ENCODE measurements at regions not wholly inside any gene's neighbourhood (a gene's known extent, or its start where the extent isn't known, plus 50 kb on each side); places are given as distances from the start of the nearest gene placed in this dataset.

DNA sequence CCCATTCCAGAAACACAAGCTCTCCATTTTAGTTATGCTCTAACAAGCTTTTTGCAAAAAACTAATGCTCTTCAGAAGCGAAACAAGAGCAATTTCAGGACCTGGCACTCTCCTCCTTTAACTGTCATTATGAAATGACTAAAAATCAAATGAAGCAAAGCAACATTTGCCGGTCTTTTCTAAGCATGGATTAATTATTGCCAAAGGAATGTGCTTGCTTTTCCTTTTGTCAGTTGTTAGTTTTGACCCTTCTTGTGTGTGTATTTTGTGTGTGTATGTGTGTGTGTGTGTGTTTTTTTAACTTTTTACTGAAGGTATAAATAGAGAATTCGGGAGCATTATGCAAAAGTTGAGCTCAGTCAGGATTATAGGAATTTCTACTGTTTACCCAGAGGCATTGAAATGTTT lies 509.1 kb downstream of the TUSC7 start:
- H3K4me1 ChIP-seq (ENCODE audit: control insufficient read depth in 1 of 2, insufficient read depth in 2 of 2, low read length in 2 of 2): no peaks in the 10 kb centered on the region
- H3K36me3 ChIP-seq (ENCODE audit: control insufficient read depth in 1 of 2, insufficient read depth in 2 of 2, low read length in 2 of 2): no peaks in the 10 kb centered on the region
- H3K27me3 ChIP-seq (ENCODE audit: control insufficient read depth in 1 of 2, insufficient read depth in 2 of 2, low read length in 2 of 2): no peaks in the 10 kb centered on the region
- H3K4me3 ChIP-seq (ENCODE audit: low read depth in 1 of 2, low read length in 2 of 2): no peak overlapping the region
- H3K9ac ChIP-seq (ENCODE audit: low read depth in 1 of 2, low read length in 2 of 2): no peak overlapping the region
- no peaks in the 10 kb centered on the region for H3K9me3 ChIP-seq (ENCODE audit: control insufficient read depth in 1 of 2, low read length in 2 of 2)
- H3K27ac ChIP-seq (ENCODE audit: low read depth, low read length): no peak overlapping the region

DNA sequence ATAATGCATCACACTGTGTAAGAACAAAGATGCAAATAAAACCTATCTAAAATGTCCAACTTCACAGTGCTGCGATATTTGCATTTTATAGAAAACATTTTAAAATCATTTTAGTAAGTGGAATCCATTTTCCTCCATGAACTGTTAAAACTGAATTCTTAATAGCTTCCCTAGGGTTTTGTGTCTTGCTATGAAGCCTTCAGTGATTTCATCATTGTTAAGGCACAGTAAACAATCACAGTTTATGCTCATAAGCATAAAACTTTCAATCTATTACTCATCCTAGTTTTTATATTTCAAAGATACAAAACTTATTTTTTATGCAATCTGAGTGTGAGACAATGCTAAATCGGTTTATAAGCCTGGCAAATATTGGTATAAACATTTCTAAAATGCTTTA lies 509.7 kb downstream of the TUSC7 start:
- H3K9ac ChIP-seq (ENCODE audit: low read depth in 1 of 2, low read length in 2 of 2): no peak overlapping the region
- no peak overlapping the region for H3K27ac ChIP-seq (ENCODE audit: low read depth, low read length)
- H3K4me3 ChIP-seq (ENCODE audit: low read depth in 1 of 2, low read length in 2 of 2): no peak overlapping the region
- no peaks in the 10 kb centered on the region for H3K9me3 ChIP-seq (ENCODE audit: control insufficient read depth in 1 of 2, low read length in 2 of 2)
- H3K36me3 ChIP-seq (ENCODE audit: control insufficient read depth in 1 of 2, insufficient read depth in 2 of 2, low read length in 2 of 2): no peaks in the 10 kb centered on the region
- H3K27me3 ChIP-seq (ENCODE audit: control insufficient read depth in 1 of 2, insufficient read depth in 2 of 2, low read length in 2 of 2): no peaks in the 10 kb centered on the region
- H3K4me1 ChIP-seq (ENCODE audit: control insufficient read depth in 1 of 2, insufficient read depth in 2 of 2, low read length in 2 of 2): no peaks in the 10 kb centered on the region

DNA sequence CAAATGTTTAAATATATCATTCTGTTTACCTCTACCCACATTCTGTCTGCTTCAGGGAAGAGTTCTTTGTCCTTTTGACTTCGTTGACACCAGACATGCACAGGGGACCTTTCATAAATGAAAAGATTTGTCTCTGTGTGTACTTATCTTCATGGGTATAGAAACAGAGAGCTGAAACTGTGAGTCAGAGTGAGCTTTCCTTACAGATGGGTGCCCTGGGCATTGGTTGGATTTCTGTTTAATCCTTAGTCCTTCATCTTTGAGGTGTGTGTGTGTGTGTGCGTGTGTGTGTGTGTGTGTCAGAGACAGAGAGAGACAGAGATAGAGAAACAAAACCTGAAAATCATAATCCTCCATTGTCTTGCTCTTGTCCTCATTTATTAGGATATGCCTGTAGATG lies 517.4 kb downstream of the TUSC7 start:
- H3K9me3 ChIP-seq (ENCODE audit: control insufficient read depth in 1 of 2, low read length in 2 of 2): no peaks in the 10 kb centered on the region
- no peak overlapping the region for H3K9ac ChIP-seq (ENCODE audit: low read depth in 1 of 2, low read length in 2 of 2)
- H3K27ac ChIP-seq (ENCODE audit: low read depth, low read length): no peak overlapping the region
- no peaks in the 10 kb centered on the region for H3K36me3 ChIP-seq (ENCODE audit: control insufficient read depth in 1 of 2, insufficient read depth in 2 of 2, low read length in 2 of 2)
- no peak overlapping the region for H3K4me3 ChIP-seq (ENCODE audit: low read depth in 1 of 2, low read length in 2 of 2)
- no peaks in the 10 kb centered on the region for H3K27me3 ChIP-seq (ENCODE audit: control insufficient read depth in 1 of 2, insufficient read depth in 2 of 2, low read length in 2 of 2)
- no peaks in the 10 kb centered on the region for H3K4me1 ChIP-seq (ENCODE audit: control insufficient read depth in 1 of 2, insufficient read depth in 2 of 2, low read length in 2 of 2)

DNA sequence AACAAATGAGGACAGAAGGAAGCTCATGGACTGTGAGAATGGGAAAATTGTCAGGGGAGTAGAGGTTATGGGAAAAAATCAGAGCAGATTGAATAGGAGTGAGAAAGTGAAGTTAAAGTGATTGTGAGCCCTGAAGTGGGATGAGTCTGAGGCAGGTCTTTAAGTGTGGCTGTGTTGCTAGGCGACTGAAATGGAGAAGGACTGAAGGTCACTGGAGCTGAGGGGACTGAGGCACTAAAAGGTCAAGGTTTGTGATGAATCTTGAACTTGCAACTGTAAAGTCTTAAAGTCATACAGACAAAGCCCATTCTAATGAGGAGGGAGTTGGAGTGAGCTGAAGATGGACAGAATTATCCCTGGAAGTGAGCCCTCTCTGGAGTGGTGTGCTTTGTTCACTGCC lies 518.9 kb downstream of the TUSC7 start:
- H3K9ac ChIP-seq (ENCODE audit: low read depth in 1 of 2, low read length in 2 of 2): no peak overlapping the region
- no peak overlapping the region for H3K27ac ChIP-seq (ENCODE audit: low read depth, low read length)
- no peaks in the 10 kb centered on the region for H3K4me1 ChIP-seq (ENCODE audit: control insufficient read depth in 1 of 2, insufficient read depth in 2 of 2, low read length in 2 of 2)
- no peaks in the 10 kb centered on the region for H3K36me3 ChIP-seq (ENCODE audit: control insufficient read depth in 1 of 2, insufficient read depth in 2 of 2, low read length in 2 of 2)
- H3K9me3 ChIP-seq (ENCODE audit: control insufficient read depth in 1 of 2, low read length in 2 of 2): no peaks in the 10 kb centered on the region
- no peaks in the 10 kb centered on the region for H3K27me3 ChIP-seq (ENCODE audit: control insufficient read depth in 1 of 2, insufficient read depth in 2 of 2, low read length in 2 of 2)
- H3K4me3 ChIP-seq (ENCODE audit: low read depth in 1 of 2, low read length in 2 of 2): no peak overlapping the region

DNA sequence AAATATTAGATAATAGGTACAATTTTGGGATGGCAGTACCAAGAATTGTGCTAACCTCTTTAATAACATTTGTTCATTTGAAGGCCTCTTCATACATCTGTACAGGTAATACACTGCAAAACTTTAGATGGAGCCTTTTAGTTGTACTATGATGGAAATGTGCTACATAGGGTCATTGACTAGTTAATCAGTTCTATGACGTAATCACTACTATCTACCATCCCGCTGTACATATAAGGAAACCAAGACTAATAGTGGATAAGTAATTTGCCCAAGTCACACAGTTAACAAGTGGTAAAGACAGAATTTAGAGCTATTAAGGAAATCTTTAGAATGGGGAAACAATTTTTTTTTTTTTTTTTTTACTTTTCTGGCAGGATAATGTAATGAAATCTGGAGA lies 521.3 kb downstream of the TUSC7 start:
- H3K36me3 ChIP-seq (ENCODE audit: control insufficient read depth in 1 of 2, insufficient read depth in 2 of 2, low read length in 2 of 2): no peaks in the 10 kb centered on the region
- no peaks in the 10 kb centered on the region for H3K4me1 ChIP-seq (ENCODE audit: control insufficient read depth in 1 of 2, insufficient read depth in 2 of 2, low read length in 2 of 2)
- H3K4me3 ChIP-seq (ENCODE audit: low read depth in 1 of 2, low read length in 2 of 2): no peak overlapping the region
- no peak overlapping the region for H3K9ac ChIP-seq (ENCODE audit: low read depth in 1 of 2, low read length in 2 of 2)
- H3K27ac ChIP-seq (ENCODE audit: low read depth, low read length): no peak overlapping the region
- no peaks in the 10 kb centered on the region for H3K9me3 ChIP-seq (ENCODE audit: control insufficient read depth in 1 of 2, low read length in 2 of 2)
- H3K27me3 ChIP-seq (ENCODE audit: control insufficient read depth in 1 of 2, insufficient read depth in 2 of 2, low read length in 2 of 2): no peaks in the 10 kb centered on the region

DNA sequence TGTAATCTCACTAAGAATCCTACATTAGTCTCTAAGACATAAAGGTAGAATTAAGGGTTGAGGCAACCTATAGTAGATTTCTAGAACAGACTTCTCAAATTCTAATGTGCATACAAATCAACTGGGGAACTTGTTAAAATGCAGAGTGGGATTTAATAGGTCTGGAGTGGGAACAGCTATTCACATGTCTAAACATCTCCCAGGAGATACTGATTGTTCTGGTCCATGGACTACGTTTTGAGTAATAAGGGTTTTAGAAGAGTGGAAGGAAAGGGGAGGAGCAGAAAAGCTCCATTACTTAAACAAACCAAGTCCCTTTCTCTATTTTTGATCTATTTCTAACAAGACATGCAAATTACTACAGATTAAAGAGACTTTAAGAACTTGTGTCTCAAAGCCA lies 524.8 kb downstream of the TUSC7 start:
- Histone ChIP-seq H3K9me3 (ENCODE audit: control insufficient read depth in 1 of 2, low read length in 2 of 2) (no peaks in the 10 kb centered on the region), H3K27me3 (ENCODE audit: control insufficient read depth in 1 of 2, insufficient read depth in 2 of 2, low read length in 2 of 2) (no peaks in the 10 kb centered on the region), H3K27ac (ENCODE audit: low read depth, low read length) (no peak overlapping the region), H3K36me3 (ENCODE audit: control insufficient read depth in 1 of 2, insufficient read depth in 2 of 2, low read length in 2 of 2) (no peaks in the 10 kb centered on the region), H3K4me1 (ENCODE audit: control insufficient read depth in 1 of 2, insufficient read depth in 2 of 2, low read length in 2 of 2) (no peaks in the 10 kb centered on the region), H3K4me3 (ENCODE audit: low read depth in 1 of 2, low read length in 2 of 2) (no peak overlapping the region), H3K9ac (ENCODE audit: low read depth in 1 of 2, low read length in 2 of 2) (no peak overlapping the region)

DNA sequence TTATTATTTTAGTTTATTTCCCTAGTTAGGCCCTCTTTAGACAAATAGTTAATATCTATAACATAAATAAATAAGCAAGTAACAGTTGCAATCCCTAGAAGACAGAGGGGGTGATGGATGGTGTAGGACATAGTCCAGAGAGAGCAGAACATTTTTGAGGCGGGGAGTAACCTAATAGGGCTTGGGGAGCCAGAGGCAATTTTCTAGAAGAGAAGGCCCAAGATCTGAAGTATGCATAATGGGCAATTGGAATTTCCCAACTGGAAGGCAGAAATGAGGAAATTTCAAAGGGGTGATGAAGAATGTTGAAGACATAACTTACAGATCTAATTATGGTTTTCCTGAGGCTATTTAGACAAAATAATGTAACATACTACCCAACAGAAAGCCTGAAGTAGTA lies 525.7 kb downstream of the TUSC7 start:
- Histone ChIP-seq H3K36me3 (ENCODE audit: control insufficient read depth in 1 of 2, insufficient read depth in 2 of 2, low read length in 2 of 2) (no peaks in the 10 kb centered on the region), H3K27me3 (ENCODE audit: control insufficient read depth in 1 of 2, insufficient read depth in 2 of 2, low read length in 2 of 2) (no peaks in the 10 kb centered on the region), H3K9me3 (ENCODE audit: control insufficient read depth in 1 of 2, low read length in 2 of 2) (no peaks in the 10 kb centered on the region), H3K27ac (ENCODE audit: low read depth, low read length) (no peak overlapping the region), H3K9ac (ENCODE audit: low read depth in 1 of 2, low read length in 2 of 2) (no peak overlapping the region), H3K4me3 (ENCODE audit: low read depth in 1 of 2, low read length in 2 of 2) (no peak overlapping the region), H3K4me1 (ENCODE audit: control insufficient read depth in 1 of 2, insufficient read depth in 2 of 2, low read length in 2 of 2) (no peaks in the 10 kb centered on the region)

DNA sequence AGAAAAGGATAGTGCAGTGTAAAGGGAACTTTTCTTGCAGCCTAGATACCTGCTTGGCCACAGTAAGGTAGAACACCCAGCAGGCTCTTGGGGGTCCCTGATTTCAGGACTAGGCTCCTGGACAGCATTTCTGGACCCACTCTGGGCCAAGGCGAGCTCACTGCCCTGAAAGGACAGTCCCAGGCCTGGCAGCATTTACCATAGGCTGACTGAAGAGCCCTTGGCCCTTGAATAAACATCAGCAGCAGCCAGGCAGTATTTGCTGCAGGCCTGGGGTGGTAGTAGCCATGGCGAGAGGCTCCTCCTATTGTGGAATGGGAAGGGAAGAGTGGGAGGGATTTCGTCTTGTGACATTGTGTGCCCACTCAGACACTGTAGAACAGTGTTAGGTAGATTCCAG lies 529.2 kb downstream of the TUSC7 start:
- no peaks in the 10 kb centered on the region for H3K9me3 ChIP-seq (ENCODE audit: control insufficient read depth in 1 of 2, low read length in 2 of 2)
- H3K27ac ChIP-seq (ENCODE audit: low read depth, low read length): no peak overlapping the region
- H3K4me3 ChIP-seq (ENCODE audit: low read depth in 1 of 2, low read length in 2 of 2): no peak overlapping the region
- no peaks in the 10 kb centered on the region for H3K27me3 ChIP-seq (ENCODE audit: control insufficient read depth in 1 of 2, insufficient read depth in 2 of 2, low read length in 2 of 2)
- no peaks in the 10 kb centered on the region for H3K36me3 ChIP-seq (ENCODE audit: control insufficient read depth in 1 of 2, insufficient read depth in 2 of 2, low read length in 2 of 2)
- H3K4me1 ChIP-seq (ENCODE audit: control insufficient read depth in 1 of 2, insufficient read depth in 2 of 2, low read length in 2 of 2): no peaks in the 10 kb centered on the region
- no peak overlapping the region for H3K9ac ChIP-seq (ENCODE audit: low read depth in 1 of 2, low read length in 2 of 2)

DNA sequence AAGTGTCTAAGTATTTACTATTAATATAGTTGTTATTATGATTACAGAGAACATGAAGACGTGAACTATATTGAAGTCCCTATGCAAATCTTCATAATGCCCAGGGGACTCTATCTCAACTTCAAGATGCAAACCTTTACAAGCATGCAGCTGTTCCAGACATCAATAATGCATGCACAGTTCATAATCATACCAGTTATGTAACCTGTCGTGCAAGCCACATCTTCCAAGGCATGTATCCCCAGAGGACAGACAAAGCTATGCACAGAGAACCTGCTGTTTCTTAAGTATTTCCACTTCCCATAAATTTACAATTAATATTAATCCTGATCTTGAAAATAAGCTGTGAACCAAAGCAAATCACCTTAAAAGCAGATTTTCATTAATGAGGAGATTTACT lies 534.1 kb downstream of the TUSC7 start:
- Histone ChIP-seq H3K4me1 (ENCODE audit: control insufficient read depth in 1 of 2, insufficient read depth in 2 of 2, low read length in 2 of 2) (no peaks in the 10 kb centered on the region), H3K36me3 (ENCODE audit: control insufficient read depth in 1 of 2, insufficient read depth in 2 of 2, low read length in 2 of 2) (no peaks in the 10 kb centered on the region), H3K27ac (ENCODE audit: low read depth, low read length) (no peak overlapping the region), H3K9ac (ENCODE audit: low read depth in 1 of 2, low read length in 2 of 2) (no peak overlapping the region), H3K4me3 (ENCODE audit: low read depth in 1 of 2, low read length in 2 of 2) (no peak overlapping the region), H3K9me3 (ENCODE audit: control insufficient read depth in 1 of 2, low read length in 2 of 2) (no peaks in the 10 kb centered on the region), H3K27me3 (ENCODE audit: control insufficient read depth in 1 of 2, insufficient read depth in 2 of 2, low read length in 2 of 2) (no peaks in the 10 kb centered on the region)

DNA sequence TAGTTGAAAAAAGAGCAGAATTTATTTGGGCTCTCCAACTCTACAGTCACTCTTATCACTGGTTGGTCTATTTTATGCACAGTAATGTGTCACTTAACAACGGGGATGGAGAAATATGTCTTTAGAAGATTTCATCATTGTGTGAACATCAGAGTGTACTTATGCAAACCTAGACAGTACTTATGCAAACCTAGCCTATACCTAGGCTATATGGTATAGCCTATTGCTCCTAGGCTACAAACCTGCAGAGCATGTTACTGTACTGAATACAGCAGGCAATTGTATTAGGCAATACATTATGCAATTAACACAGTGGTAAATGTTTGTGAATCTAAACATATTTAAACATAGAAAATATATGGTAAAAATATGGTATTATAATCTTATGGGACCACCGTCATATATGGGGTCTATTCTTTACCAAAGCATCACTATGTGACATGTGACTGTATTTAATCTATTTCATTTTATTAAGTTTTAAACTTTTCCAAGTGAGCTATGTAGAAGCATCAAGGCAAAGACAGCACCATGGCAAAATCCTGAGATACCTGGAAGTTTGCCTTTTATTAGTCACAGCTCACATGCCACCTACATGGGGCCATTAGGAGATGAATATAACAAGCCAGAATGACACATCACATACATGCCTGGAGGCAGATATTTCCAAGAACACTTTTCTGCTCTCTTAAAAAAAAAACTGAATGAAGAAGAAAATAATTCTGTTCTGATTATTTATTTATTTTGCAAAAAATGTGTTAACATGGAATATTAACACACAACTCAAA lies 537.4 kb downstream of the TUSC7 start:
- no peak overlapping the region for H3K9ac ChIP-seq (ENCODE audit: low read depth in 1 of 2, low read length in 2 of 2)
- no peaks in the 10 kb centered on the region for H3K36me3 ChIP-seq (ENCODE audit: control insufficient read depth in 1 of 2, insufficient read depth in 2 of 2, low read length in 2 of 2)
- no peak overlapping the region for H3K27ac ChIP-seq (ENCODE audit: low read depth, low read length)
- H3K4me1 ChIP-seq (ENCODE audit: control insufficient read depth in 1 of 2, insufficient read depth in 2 of 2, low read length in 2 of 2): no peaks in the 10 kb centered on the region
- H3K4me3 ChIP-seq (ENCODE audit: low read depth in 1 of 2, low read length in 2 of 2): no peak overlapping the region
- no peaks in the 10 kb centered on the region for H3K9me3 ChIP-seq (ENCODE audit: control insufficient read depth in 1 of 2, low read length in 2 of 2)
- H3K27me3 ChIP-seq (ENCODE audit: control insufficient read depth in 1 of 2, insufficient read depth in 2 of 2, low read length in 2 of 2): no peaks in the 10 kb centered on the region

DNA sequence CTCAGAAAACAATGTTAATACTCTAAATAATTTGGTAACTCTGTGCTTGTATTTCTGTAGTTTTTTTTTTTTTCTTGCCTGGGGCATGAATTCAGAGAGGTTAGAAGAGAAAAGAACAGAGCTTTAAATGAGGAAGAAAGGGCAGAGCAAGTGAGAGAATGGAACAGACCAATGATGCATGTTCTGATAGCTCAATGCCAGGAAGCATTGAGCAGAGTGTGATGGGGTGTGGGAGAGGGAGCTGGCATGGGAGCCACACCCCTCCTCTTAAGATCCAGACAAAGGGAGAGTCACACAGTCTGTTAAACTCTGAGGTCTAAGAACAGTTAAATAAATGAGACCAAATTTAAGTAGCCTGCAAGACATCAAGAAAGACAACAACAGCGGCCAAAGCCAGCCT lies 538.6 kb downstream of the TUSC7 start:
- Histone ChIP-seq H3K9ac (ENCODE audit: low read depth in 1 of 2, low read length in 2 of 2) (no peak overlapping the region), H3K27me3 (ENCODE audit: control insufficient read depth in 1 of 2, insufficient read depth in 2 of 2, low read length in 2 of 2) (no peaks in the 10 kb centered on the region), H3K27ac (ENCODE audit: low read depth, low read length) (no peak overlapping the region), H3K4me3 (ENCODE audit: low read depth in 1 of 2, low read length in 2 of 2) (no peak overlapping the region), H3K36me3 (ENCODE audit: control insufficient read depth in 1 of 2, insufficient read depth in 2 of 2, low read length in 2 of 2) (no peaks in the 10 kb centered on the region), H3K4me1 (ENCODE audit: control insufficient read depth in 1 of 2, insufficient read depth in 2 of 2, low read length in 2 of 2) (no peaks in the 10 kb centered on the region), H3K9me3 (ENCODE audit: control insufficient read depth in 1 of 2, low read length in 2 of 2) (no peaks in the 10 kb centered on the region)
